ENCODE measurements at regions not wholly inside any gene's neighbourhood (a gene's known extent, or its start where the extent isn't known, plus 50 kb on each side); places are given as distances from the start of the nearest gene placed in this dataset.

- TF ChIP-seq CTCF (IDR thresholded peaks at IDR 0.05; ENCODE audit: low read depth, low read length, missing input control) (no peak), MAX (IDR thresholded peaks at IDR 0.05) (no peak), RAD21 (IDR thresholded peaks at IDR 0.05) (no peak), YY1 (IDR thresholded peaks at IDR 0.05) (no peak), RXRA (IDR thresholded peaks at IDR 0.05) (no peak), ZBTB33 (IDR thresholded peaks at IDR 0.05) (no peak), SP1 (IDR thresholded peaks at IDR 0.05) (no peak), GABPA (IDR thresholded peaks at IDR 0.05 in 1 of 2, conservative IDR thresholded peaks at IDR 0.05 in 1 of 2) (no peak), JUND (IDR thresholded peaks at IDR 0.05) (peak in 1 of 2 donors; percentile 22), TAF1 (conservative IDR thresholded peaks at IDR 0.05) (no peak), REST (IDR thresholded peaks at IDR 0.05) (no peak), HNF4G (IDR thresholded peaks at IDR 0.05) (no peak), ATF3 (IDR thresholded peaks at IDR 0.05) (no peak)
Observed at GRCh38 chr9:88747768-88748167, 212.8 kb downstream of the NXNL2 start.

Measured in liver (tissue), 3 donors.